Kidney (tissue), 13 donors: ENCODE measurements at regions not wholly inside any gene's neighbourhood (a gene's known extent, or its start where the extent isn't known, plus 50 kb on each side); places are given as distances from the start of the nearest gene placed in this dataset.
A peak's percentile ranks its signal among the peaks of the same experiment; 100 is the strongest.

Experiments
- DNase-seq, 5 donors: peaks; one replicate each; pipeline ENCODE4 v3.0.0-alpha.2; 2013 to 2020
- FAIRE-seq: peaks from 2 replicates; lab custom pipeline; 2012; peaks lifted over from hg19 to GRCh38; lab: Jason Lieb, UNC
- H3K27ac ChIP-seq, 2 donors: one replicate each; pipeline ENCODE4 v1.7.0; 2013; ENCODE audit warnings: low read depth in 2 of 2, low read length in 2 of 2, inconsistent platforms in 1 of 2
- H3K27me3 ChIP-seq: one replicate; pipeline ENCODE4 v1.7.1; 2013; ENCODE audit warnings: low read length, inconsistent platforms; ENCODE audit not compliant: control insufficient read depth, insufficient read depth
- H3K36me3 ChIP-seq, 3 donors: one replicate each; pipeline versions ENCODE4 v1.7.0 to v1.7.1; 2013; ENCODE audit warnings: low read length in 3 of 3, control low read depth in 1 of 3, inconsistent platforms in 1 of 3; ENCODE audit not compliant: insufficient read depth in 3 of 3, control insufficient read depth in 2 of 3
- H3K4me1 ChIP-seq, 3 donors: one replicate each; pipeline versions ENCODE4 v1.7.0 to v1.7.1; 2013; ENCODE audit warnings: low read length in 3 of 3, inconsistent platforms in 1 of 3, low read depth in 1 of 3; ENCODE audit not compliant: control insufficient read depth in 2 of 3, insufficient read depth in 2 of 3
- H3K4me3 ChIP-seq, 3 donors: one replicate each; pipeline versions ENCODE4 v1.7.0 to v1.8.1; 2013; ENCODE audit warnings: low read length in 3 of 3, control low read depth in 1 of 3, inconsistent platforms in 1 of 3
- H3K9ac ChIP-seq, 3 donors: one replicate each; pipeline versions ENCODE4 v1.7.0 to v1.7.1; 2013; ENCODE audit warnings: low read length in 3 of 3, control low read depth in 1 of 3, inconsistent platforms in 1 of 3
- H3K9me3 ChIP-seq, 3 donors: one replicate each; pipeline versions ENCODE4 v1.7.0 to v1.7.1; 2013; ENCODE audit warnings: low read length in 3 of 3, control low read depth in 1 of 3, inconsistent platforms in 1 of 3; ENCODE audit not compliant: control insufficient read depth in 2 of 3, insufficient read depth in 1 of 3
- CTCF ChIP-seq: IDR thresholded peaks from 3 replicates; pipeline ENCODE4 v1.5.1; 2012; ENCODE audit warnings: mild to moderate bottlenecking, moderate library complexity, borderline replicate concordance; ENCODE audit not compliant: insufficient read depth; ENCODE audit errors: extremely low read depth
- intact Hi-C: fragments of 100-400 bp; cut with DNase I; formaldehyde crosslinking; loops from one replicate; pipeline ENCODE4 v1.11.1; 2022
- donor health status: control.
- donor health status: control.
- donor health status: control.
- donor health status: control.
- donor health status: control.
- donor health status: DM: yes; HTN: yes; CAD: no.
- donor health status: Normal renal cell carcinoma (clear cell type).

- H3K27me3 ChIP-seq: no peaks in the 10 kb centered on the region
- DNase-seq (peak in 1 of 5 donors; percentile 17), FAIRE-seq (no peak)
- TF ChIP-seq CTCF: no peak
- intact Hi-C loops: no loop called here
- H3K4me3 ChIP-seq: no peak overlapping the region
- no peak overlapping the region for H3K27ac ChIP-seq
- peaks cover 0 to 2% (median 0%) of the 10 kb centered on the region in 3 donors for H3K4me1 ChIP-seq
- H3K9me3 ChIP-seq: no peaks in the 10 kb centered on the region
- no peak overlapping the region for H3K9ac ChIP-seq
- no peaks in the 10 kb centered on the region for H3K36me3 ChIP-seq
Measured at GRCh38 chr12:131616043-131616700, 94.7 kb upstream of the SFSWAP start.

- TF ChIP-seq CTCF: no peak
- intact Hi-C loops: no loop called here
- H3K27me3 ChIP-seq: no peaks in the 10 kb centered on the region
- FAIRE-seq (no peak), DNase-seq (peak in 1 of 5 donors; percentile 42)
- no peak overlapping the region for H3K27ac ChIP-seq
- no peak overlapping the region for H3K9ac ChIP-seq
- no peaks in the 10 kb centered on the region for H3K9me3 ChIP-seq
- no peak overlapping the region for H3K4me3 ChIP-seq
- H3K4me1 ChIP-seq: peaks cover 0 to 2% (median 0%) of the 10 kb centered on the region in 3 donors
- no peaks in the 10 kb centered on the region for H3K36me3 ChIP-seq
Measured at GRCh38 chr12:131616738-131617137, 94.2 kb upstream of the SFSWAP start.

- H3K36me3 ChIP-seq: no peaks in the 10 kb centered on the region
Measured at GRCh38 chr12:131617179-131617578, 93.7 kb upstream of the SFSWAP start.

More at GRCh38 chr12:131617179-131617578, 93.7 kb upstream of the SFSWAP start:
- H3K27me3 ChIP-seq: no peaks in the 10 kb centered on the region
- TF ChIP-seq CTCF: no peak
- FAIRE-seq: no peak
- H3K4me1 ChIP-seq: peaks cover 0 to 2% (median 0%) of the 10 kb centered on the region in 3 donors
- peak in 1 of 5 donors; percentile 62 for DNase-seq
- H3K4me3 ChIP-seq: no peak overlapping the region
- no peak overlapping the region for H3K27ac ChIP-seq
- intact Hi-C loops: no loop called here
- no peak overlapping the region for H3K9ac ChIP-seq
- H3K9me3 ChIP-seq: no peaks in the 10 kb centered on the region
